Body of pancreas (tissue), 4 donors: ENCODE measurements at regions not wholly inside any gene's neighbourhood (a gene's known extent, or its start where the extent isn't known, plus 50 kb on each side); places are given as distances from the start of the nearest gene placed in this dataset.

Experiments
- ATAC-seq: fragments of 150-250 bp; one replicate; pipeline ENCODE4 v1.9.1; 2016
- DNase-seq, 4 donors: peaks; one replicate each; pipeline ENCODE4 v3.0.0-alpha.2; 2019
- H3K27ac ChIP-seq, 4 donors: fragments of 200-600 bp; sonication (generic); 1 replicate in 3 of 4; 2 replicates in 1 of 4; pipeline versions ENCODE4 v1.5.1 to v1.6.1; 2016 to 2019; ENCODE audit warnings: mild to moderate bottlenecking in 1 of 4, mixed read lengths in 1 of 4, moderate library complexity in 1 of 4
- H3K27me3 ChIP-seq, 2 donors: fragments of 200-600 bp; sonication (generic); one replicate each; pipeline ENCODE4 v1.6.0; 2016; ENCODE audit warnings: mild to moderate bottlenecking in 1 of 2
- H3K36me3 ChIP-seq, 2 donors: fragments of 200-600 bp; sonication (generic); replicated peaks in 1 of 2; 2 replicates each; pipeline ENCODE4 v1.5.1; 2016; ENCODE audit warnings: low read depth in 2 of 2; ENCODE audit not compliant: insufficient read depth in 1 of 2
- H3K4me1 ChIP-seq: fragments of 200-600 bp; sonication (generic); one replicate; pipeline ENCODE4 v1.6.0; 2016
- H3K4me3 ChIP-seq, 2 donors: fragments of 200-600 bp; sonication (generic); 1 replicate in 1 of 2; 2 replicates in 1 of 2; pipeline ENCODE4 v1.5.1; 2016 to 2019
- H3K9me3 ChIP-seq, 3 donors: fragments of 200-600 bp; sonication (generic); 1 replicate in 2 of 3; 2 replicates in 1 of 3; pipeline ENCODE4 v1.5.1; 2016
- POLR2A ChIP-seq, 3 donors: fragments of 450-650 bp; IDR thresholded peaks; one replicate each; pipeline ENCODE4 v1.6.1; 2016; ENCODE audit warnings: antibody characterized with exemption in 3 of 3, mild to moderate bottlenecking in 2 of 3
- WGBS, 2 donors: methylation state at CpG; one replicate each; pipeline ENCODE4 v1.1.5; 2017; 5-methylcytosine and 5-hydroxymethylcytosine counted together
- intact Hi-C: fragments of 100-400 bp; cut with DNase I; formaldehyde crosslinking; loops from one replicate; pipeline ENCODE4 v1.15.1; 2023
- TF ChIP-seq, protein P1 (sequence below), 7 experiments: fragments of 450-650 bp in 4 of 7; fragments of 200-600 bp in 3 of 7; sonication (generic) in 3 of 7; IDR thresholded peaks; one replicate each; pipeline ENCODE4 v1.5.1; 2016 to 2019; ENCODE audit warnings: antibody characterized with exemption in 7 of 7

DNA sequence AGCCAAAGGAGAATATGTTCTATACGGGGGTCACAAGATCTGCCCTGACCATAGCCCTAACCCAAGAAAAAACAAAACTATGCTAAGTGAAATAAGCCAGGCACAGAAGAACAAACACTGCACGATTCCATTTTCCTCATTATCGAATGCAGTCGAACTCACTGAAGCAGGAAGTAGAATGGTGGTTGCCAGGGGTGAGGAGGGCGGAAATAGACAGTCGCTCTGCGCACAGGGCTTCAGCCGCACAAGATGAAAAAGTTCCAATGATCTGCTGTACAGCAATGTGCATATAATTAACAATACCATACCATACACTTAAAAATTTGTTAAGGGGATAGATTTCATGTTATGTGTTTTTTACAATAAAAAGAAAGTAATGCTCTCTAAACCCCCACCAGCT, 257.7 kb downstream of the TXNL1 start:
- Histone ChIP-seq H3K4me3 (no peak overlapping the region), H3K27me3 (no peaks in the 10 kb centered on the region), H3K36me3 (no peaks in the 10 kb centered on the region), H3K27ac (no peak overlapping the region), H3K9me3 (no peaks in the 10 kb centered on the region), H3K4me1 (no peaks in the 10 kb centered on the region)
- intact Hi-C loops, result no loop called here
- 92 to 96% methylated on average over 8 of the region's 8 CpGs for WGBS, 2 donors
- no peak for TF ChIP-seq POLR2A (IDR thresholded peaks at IDR 0.05)
- TF ChIP-seq, protein P1, sequence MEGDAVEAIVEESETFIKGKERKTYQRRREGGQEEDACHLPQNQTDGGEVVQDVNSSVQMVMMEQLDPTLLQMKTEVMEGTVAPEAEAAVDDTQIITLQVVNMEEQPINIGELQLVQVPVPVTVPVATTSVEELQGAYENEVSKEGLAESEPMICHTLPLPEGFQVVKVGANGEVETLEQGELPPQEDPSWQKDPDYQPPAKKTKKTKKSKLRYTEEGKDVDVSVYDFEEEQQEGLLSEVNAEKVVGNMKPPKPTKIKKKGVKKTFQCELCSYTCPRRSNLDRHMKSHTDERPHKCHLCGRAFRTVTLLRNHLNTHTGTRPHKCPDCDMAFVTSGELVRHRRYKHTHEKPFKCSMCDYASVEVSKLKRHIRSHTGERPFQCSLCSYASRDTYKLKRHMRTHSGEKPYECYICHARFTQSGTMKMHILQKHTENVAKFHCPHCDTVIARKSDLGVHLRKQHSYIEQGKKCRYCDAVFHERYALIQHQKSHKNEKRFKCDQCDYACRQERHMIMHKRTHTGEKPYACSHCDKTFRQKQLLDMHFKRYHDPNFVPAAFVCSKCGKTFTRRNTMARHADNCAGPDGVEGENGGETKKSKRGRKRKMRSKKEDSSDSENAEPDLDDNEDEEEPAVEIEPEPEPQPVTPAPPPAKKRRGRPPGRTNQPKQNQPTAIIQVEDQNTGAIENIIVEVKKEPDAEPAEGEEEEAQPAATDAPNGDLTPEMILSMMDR (IDR thresholded peaks at IDR 0.05), result no peak
- no peak for DNase-seq
- no peak for ATAC-seq

DNA sequence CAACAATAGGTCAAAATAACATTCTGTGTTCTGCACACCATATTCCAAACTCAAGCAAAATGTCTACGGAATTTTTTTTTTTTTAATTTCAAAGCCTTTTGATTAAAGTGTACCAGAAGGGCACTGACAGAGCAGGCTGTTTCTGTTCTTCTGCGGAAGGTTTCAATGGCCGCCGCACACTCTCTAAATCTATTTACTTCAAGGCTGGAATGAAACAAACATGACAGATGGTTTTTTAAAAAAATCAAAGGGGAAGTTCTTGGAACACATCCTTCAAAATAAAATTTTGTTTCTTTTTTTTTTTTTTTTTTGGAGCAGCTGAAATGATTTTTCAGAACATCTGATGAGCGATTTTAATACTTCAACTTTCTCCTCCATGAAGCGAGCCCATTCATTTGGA, 259.1 kb downstream of the TXNL1 start:
- DNase-seq, result no peak
- Histone ChIP-seq H3K27me3 (no peaks in the 10 kb centered on the region), H3K27ac (no peak overlapping the region), H3K4me1 (peaks cover 2% of the 10 kb centered on the region), H3K4me3 (no peak overlapping the region), H3K9me3 (no peaks in the 10 kb centered on the region), H3K36me3 (no peaks in the 10 kb centered on the region)
- 73 to 82% methylated on average over 6 of the region's 6 CpGs for WGBS, 2 donors
- intact Hi-C loops, result no loop called here
- no peak for ATAC-seq
- TF ChIP-seq POLR2A (IDR thresholded peaks at IDR 0.05), result no peak
- TF ChIP-seq, protein P1 (IDR thresholded peaks at IDR 0.05), result no peak

DNA sequence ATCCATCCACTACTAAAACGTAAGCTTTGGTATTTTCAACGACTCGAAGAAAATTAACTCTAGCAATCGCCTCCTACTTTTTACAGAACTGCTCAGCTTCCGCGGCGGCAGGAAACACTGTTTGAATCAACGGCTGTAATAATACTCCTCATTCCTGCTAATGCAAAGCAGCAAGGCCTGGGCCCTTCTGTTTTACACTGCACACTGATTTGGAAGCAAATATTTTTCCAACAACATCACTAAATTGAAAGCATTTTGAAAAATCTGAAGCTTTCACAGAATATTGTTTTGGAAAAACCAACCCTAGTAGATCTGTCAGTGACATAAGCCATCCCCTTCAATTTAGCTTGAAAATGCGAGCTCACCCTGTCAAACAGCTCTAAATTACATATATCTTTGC, 261.2 kb downstream of the TXNL1 start:
- WGBS, 2 donors, result 75 to 81% methylated on average over 9 of the region's 9 CpGs
- no peak overlapping the region for H3K27ac ChIP-seq
- no peak for DNase-seq

DNA sequence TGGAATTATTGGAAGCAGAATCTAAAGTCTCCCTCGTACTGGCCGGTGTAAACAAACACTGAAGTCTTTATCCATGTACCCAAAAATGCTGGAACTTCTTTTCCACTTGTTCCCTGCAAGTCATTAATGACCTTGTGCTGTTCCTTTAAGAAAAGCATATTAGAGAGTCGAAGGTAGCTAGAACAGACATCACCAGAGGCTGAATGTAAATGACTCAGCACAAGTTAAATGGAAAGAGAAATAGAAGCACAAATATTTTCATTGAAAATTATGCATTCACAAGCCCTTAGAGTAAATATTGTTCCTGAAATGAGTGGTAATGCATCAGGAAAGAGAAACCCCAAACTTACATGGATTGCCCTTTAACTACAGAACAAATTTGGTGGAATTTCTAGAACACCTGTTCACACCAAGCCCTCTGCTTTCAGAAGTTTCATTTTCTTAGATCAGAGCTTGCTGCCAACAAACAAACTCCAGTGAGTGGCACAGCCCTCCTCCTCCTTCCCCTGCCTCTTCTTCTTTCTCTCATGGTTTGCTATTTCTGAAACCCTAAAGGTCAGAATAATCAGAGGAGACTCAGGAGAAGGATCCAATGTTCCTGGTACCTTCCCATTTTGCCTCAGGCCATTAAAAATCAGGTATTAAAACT, 264.3 kb downstream of the TXNL1 start:
- TF ChIP-seq, protein P1 (IDR thresholded peaks at IDR 0.05), result no peak
- no peak for TF ChIP-seq POLR2A (IDR thresholded peaks at IDR 0.05)
- H3K36me3 ChIP-seq, result no peaks in the 10 kb centered on the region
- ATAC-seq (peak; percentile 45), DNase-seq (no peak)
- H3K27me3 ChIP-seq, result no peaks in the 10 kb centered on the region
- H3K27ac ChIP-seq, result no peak overlapping the region
- H3K4me1 ChIP-seq, result peaks cover 6% of the 10 kb centered on the region
- H3K9me3 ChIP-seq, result no peaks in the 10 kb centered on the region
- intact Hi-C loops, result no loop called here
- no peak overlapping the region for H3K4me3 ChIP-seq
- 35 to 38% methylated on average over 3 of the region's 3 CpGs for WGBS, 2 donors

More for the DNA sequence above, 261.2 kb downstream of the TXNL1 start:
- intact Hi-C loops, result no loop called here
- Histone ChIP-seq H3K36me3 (no peaks in the 10 kb centered on the region), H3K4me1 (peaks cover 6% of the 10 kb centered on the region), H3K9me3 (no peaks in the 10 kb centered on the region), H3K27me3 (no peaks in the 10 kb centered on the region), H3K4me3 (no peak overlapping the region)
- ATAC-seq, result no peak
- TF ChIP-seq POLR2A (IDR thresholded peaks at IDR 0.05), result no peak
- TF ChIP-seq, protein P1 (IDR thresholded peaks at IDR 0.05), result no peak

DNA sequence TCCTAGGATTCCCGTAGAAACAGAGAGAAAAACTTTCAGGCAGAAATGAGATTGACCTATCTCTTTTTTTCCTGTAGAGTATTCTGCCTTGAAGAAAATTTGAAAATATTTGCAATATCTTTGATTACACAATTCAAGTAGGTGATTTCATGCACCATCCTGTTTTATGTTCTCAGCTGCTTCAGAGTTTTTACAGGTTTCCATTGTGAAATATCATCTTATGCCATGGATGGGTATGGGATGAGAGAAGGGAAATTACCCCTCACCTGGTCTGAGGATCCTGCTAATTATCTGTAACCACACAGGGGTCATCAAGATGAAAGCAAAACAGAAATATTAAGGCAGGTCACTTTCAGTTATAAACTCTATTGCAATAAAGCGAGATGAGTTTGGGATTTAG, 264.8 kb downstream of the TXNL1 start:
- no peaks in the 10 kb centered on the region for H3K36me3 ChIP-seq
- H3K4me1 ChIP-seq, result peaks cover 6% of the 10 kb centered on the region
- no peak for TF ChIP-seq POLR2A (IDR thresholded peaks at IDR 0.05)
- TF ChIP-seq, protein P1 (IDR thresholded peaks at IDR 0.05), result no peak
- no peak overlapping the region for H3K4me3 ChIP-seq
- intact Hi-C loops, result no loop called here
- 93 to 98% methylated on average over 2 of the region's 2 CpGs for WGBS, 2 donors
- no peak overlapping the region for H3K27ac ChIP-seq
- DNase-seq (no peak), ATAC-seq (no peak)
- no peaks in the 10 kb centered on the region for H3K27me3 ChIP-seq
- H3K9me3 ChIP-seq, result no peaks in the 10 kb centered on the region
